NCI-H774 (cell line): ENCODE measurements at regions not wholly inside any gene's neighbourhood (a gene's known extent, or its start where the extent isn't known, plus 50 kb on each side); places are given as distances from the start of the nearest gene placed in this dataset.
A peak's percentile ranks its signal among the peaks of the same experiment; 100 is the strongest.
"Not testable (repeated sequence)": the region's sequence is repeated elsewhere in the genome, so short reads cannot be mapped to it uniquely, and the experiment has no call there.

Experiments
- DNase-seq: peaks from one replicate; lab custom pipeline; 2025; lab: John Stamatoyannopoulos, UW

- peak; percentile 9 for DNase-seq
Observed at GRCh38 chr12:59517522-59517921, 78.3 kb upstream of the SLC16A7 start.

DNA sequence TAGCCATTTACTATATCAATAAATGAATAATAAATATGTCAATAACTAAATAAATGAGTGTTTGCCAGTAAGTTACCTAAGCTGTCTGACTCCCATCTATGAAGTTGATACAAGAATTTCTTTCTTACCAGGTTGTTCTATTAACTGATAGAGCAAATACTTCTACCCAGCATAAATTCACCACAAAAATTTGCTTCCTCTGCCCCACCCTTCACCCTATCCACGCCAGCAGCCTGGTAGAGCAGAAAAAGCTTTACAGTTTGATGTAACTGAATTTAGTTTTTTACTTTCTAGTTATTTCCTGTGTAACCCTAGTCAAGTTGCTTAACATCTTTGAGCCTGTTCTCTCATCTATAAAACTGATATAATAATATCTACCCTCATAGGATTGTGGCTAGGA lies 94.9 kb upstream of the SLC16A7 start:
- DNase-seq = no peak

DNA sequence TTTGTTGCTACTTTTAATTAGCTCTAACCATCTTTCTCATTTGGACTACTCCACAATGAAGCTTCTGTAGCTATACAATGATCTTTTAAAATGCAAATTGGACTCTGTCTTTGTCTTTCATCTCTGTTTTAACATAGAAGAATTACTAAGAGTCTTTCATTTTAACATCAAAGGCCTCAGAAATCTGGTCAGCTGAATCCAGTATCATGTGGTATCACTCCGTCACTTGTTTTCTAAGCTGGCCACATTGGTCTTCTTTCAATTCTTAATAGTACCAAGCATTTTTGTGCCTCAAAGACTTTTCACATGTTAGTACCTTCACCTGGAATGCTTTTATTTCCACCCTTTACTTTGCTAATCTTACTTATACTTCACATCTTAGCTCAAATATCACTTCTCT lies 95.5 kb upstream of the SLC16A7 start:
- no peak for DNase-seq

DNA sequence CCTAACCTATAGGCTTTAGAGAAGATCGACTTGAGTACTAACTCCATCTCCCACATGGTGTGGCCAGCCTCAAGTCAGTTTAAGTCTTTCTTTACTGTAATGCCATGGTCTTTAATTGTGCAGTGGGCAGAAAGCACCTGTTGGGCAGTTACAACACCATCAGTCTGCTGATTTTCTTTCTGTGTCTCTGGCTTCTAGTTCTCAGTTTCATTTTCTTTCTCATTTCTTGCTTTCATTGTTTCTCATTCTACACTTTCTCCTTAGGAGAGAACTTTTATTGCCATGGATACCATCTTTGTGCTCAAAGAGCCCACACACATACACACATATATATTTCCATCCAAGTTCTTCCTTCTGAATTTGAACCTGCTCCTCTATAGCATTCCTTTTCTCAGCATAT lies 96.1 kb upstream of the SLC16A7 start:
- no peak for DNase-seq

DNA sequence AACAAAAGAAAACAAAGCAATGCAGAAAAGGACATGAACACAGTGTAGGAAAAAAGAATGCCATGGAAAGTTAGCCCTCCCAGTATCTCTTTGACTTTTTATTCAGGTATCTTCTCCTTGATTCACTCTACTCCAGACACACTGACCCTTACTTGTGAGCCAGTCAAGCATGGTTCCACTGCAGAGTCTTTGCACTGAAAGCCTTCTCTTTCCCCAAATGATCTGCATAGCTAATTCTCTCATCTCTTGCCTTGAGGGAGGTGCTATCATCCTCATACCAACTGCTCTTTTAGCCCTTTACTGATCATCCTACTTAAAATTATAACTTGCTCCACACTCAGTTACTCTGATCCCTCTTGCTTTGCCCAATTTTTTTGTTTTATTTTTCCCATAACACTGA lies 101.2 kb upstream of the SLC16A7 start:
- no peak for DNase-seq

DNA sequence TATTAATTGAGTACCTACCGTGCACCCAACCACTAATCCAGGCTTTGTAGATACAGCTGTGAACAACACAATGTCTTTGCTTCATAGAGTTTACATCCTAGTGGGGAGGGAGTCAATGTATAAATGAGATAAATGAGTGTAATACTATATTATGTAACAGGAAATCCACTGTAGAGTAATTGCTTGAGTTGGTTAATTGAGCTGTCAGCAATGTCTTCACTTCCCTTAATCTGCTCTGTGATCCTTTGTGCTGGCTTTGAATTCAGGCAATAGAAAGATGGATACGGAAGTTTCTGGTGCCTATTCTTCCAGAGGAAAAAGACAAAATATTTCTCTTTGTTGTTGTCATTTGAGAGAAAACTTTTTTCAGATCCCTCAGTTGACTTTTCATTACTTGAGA lies 104.0 kb upstream of the SLC16A7 start:
- DNase-seq = no peak

GRCh38 chr12:59486827-59487226 lies 109.0 kb upstream of the SLC16A7 start:
- DNase-seq = no peak

- no peak for DNase-seq
Observed at GRCh38 chr12:59484575-59484974, 111.3 kb upstream of the SLC16A7 start.

DNA sequence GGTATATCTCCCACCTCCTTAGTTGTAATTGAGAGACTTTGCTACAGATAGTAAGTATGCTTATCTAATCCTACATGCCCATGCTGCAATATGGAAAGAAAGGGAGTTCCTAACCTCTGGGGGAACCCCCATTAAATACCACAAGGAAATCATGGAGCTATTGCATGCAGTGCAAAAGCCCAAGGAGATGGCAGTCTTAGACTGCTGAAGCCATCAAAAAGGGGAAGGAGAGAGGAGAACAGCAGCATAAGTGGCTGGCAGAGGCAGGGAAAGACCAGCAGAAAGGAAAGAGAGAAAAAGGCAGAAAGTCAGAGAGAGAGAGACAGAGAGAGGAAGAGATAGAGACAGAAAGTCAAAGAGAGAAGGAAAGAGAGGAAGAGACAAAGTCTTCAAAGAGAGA lies 121.6 kb upstream of the SLC16A7 start:
- not testable (repeated sequence) for DNase-seq

DNA sequence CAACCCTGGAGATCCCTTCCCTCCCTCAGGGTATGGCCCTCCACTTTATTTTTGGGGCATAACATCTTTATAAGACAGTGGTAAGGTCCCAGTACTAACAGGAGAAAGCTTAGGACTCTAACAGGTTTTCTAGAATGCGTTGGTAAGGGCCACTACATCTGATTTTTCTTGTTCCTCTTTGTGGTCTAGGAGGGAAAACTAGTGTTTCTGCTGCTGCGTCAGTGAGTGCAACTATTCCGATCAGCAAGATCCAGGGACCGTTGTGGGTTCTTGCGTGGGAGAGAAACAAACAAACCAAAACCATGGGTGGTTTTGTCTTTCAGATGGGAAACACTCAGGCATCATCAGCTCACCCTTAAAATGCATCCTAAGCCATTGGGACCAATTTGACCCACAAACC lies 123.6 kb upstream of the SLC16A7 start:
- no peak for DNase-seq

DNA sequence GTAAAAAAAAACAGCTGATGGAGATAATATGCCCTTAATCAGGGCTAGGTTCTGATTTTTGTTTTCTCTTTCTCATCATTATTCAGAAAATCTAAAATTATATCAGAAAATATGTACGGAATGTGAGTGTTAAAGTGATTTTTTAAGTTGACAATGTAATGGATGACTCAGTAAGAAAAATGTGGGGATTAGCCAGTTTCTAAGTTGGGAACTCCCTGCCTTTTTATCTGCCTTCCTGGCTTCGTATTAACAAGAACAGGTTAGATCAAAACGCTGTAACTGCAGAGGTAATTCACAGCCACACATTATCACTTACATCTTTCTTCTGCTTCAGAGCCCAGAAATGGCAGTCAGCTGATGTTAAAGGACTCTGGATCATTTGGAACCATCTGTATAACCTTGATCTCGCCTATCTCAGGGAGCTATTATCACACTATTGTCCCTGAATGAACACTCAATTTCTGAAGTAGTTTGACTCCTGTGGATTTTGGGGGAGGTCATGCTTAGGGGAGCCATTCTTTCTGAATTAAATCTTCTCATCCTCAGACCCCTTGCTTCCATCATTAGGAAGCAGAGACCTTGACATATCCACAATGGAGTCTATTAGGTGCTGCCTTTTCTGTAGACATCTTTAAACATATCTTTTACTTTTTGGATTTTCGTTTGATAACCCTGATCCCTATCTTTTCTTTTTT lies 135.7 kb upstream of the SLC16A7 start:
- no peak for DNase-seq

DNA sequence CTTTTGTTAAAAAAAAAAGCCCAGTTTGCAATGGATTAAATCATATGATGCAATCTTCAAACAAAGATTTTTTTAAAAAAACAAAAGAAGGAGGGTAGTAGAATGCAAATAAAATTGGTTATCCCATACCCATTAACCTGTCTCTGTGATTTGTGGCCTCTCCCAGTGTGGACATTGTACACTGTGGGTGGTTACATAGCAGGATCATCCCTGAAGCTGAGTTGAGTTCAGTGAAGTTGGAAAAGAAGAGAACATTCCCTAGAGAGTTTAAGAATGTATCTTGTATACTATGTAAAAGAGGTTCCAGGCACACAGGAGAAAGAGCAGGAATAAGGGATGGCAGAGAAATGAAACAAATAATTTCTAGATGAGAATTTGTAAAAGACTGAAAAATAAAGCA lies 142.4 kb upstream of the SLC16A7 start:
- DNase-seq = no peak

DNA sequence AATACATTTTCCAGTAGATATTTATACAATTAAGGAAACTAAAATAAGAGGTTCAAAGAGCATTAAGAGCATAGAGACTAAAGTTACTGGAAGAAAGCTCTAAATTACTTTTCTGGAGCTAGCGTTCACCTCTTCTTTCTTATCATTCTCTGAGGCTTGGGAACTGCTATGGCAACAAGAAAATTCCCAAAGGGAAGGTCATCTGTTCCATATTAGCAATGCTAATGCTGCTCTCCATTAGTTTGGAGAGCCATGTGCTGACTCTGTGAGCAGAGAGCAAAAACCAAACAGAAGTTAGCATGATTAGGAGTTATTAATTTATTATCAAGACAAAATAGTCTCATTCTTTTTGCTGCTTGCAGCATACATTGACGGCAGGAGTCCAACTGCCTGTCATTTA lies 143.1 kb upstream of the SLC16A7 start:
- no peak for DNase-seq

- DNase-seq = no peak
Observed at GRCh38 chr12:59452259-59452658, 143.6 kb upstream of the SLC16A7 start.

- no peak for DNase-seq
Observed at GRCh38 chr12:59446116-59446515, 149.7 kb upstream of the SLC16A7 start.

- no peak for DNase-seq
Observed at GRCh38 chr12:59444932-59445331, 150.9 kb upstream of the SLC16A7 start.

- DNase-seq = no peak
Observed at GRCh38 chr12:59432057-59432456, 163.8 kb upstream of the SLC16A7 start.

- no peak for DNase-seq
Observed at GRCh38 chr12:59431266-59431665, 164.6 kb upstream of the SLC16A7 start.

GRCh38 chr12:59429766-59430165 lies 166.1 kb upstream of the SLC16A7 start:
- DNase-seq = no peak

DNA sequence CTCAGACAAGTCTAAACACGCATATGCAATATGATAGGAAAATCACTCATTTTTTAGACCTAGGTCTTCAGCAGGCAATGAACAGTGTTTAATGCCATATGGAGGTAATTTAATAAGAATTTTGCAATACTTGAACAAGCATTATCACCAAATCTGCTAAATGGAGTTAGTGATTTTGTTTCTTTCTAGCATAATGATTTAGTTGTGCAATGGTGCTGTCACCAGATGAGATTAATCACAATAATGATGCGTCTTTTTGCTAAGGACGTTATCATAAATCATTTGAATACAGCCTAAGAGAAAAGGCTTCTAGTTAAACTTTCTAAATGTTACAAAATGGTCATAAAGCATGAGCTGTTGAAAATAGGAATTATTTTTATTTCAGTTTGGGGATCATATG lies 170.0 kb upstream of the SLC16A7 start:
- no peak for DNase-seq

- not testable (repeated sequence) for DNase-seq
Observed at GRCh38 chr12:59424666-59425065, 171.2 kb upstream of the SLC16A7 start.

DNA sequence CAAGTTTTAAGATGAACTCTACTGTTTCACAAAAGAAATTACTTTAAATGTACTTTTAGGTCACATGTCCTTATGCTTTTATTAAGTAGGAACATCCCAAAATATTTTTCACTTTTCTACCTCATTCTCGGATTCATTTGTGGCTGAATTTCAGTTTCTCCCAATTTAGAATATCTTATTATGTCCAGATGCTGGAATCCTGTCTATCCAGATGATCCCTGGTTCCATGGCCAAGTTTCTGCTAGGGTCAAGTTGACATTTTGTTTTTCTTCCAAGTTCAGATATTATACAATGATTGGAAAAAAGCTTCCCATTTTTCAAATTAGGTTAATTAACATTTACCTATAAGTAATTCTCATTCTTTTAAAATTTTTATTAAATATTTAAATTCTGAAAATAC lies 181.8 kb upstream of the SLC16A7 start:
- DNase-seq = no peak

- no peak for DNase-seq
Observed at GRCh38 chr12:59408431-59408830, 187.4 kb upstream of the SLC16A7 start.

GRCh38 chr12:59407799-59408198 lies 188.0 kb upstream of the SLC16A7 start:
- no peak for DNase-seq

GRCh38 chr12:59405992-59406391 lies 189.8 kb upstream of the SLC16A7 start:
- no peak for DNase-seq
